ENCODE measurements at regions not wholly inside any gene's neighbourhood (a gene's known extent, or its start where the extent isn't known, plus 50 kb on each side); places are given as distances from the start of the nearest gene placed in this dataset.

DNA sequence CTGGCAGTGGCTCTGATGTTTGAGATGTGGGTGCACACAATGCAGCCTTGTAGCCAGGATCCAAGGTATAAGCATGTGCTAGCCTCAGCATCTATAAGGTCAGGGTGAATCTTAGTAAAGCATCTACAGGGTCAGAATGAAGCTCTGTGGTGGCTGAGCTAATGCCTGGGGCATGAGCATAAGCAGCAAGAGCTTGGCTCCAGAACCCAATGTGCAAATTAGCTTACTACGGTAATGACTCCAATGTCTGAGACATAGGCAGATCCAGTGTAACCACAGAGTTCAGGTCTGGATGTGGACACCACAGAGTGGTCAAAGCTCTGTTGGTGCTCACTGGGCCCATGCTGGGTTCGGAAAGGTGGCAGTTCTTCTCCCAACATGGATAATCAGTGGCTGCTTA, 304.5 kb upstream of the NECTIN3 start:
- Histone ChIP-seq H4K20me1 (ENCODE audit: insufficient read depth) (no peaks in the 10 kb centered on the region), H3K4me1 (ENCODE audit: low read depth, poor library complexity, severe bottlenecking) (peaks cover 33% of the 10 kb centered on the region), H3K4me3 (IDR thresholded peaks at IDR 0.05; ENCODE audit: insufficient read depth, low read depth, low read length) (no peak overlapping the region), H3K27ac (no peak overlapping the region), H3K27me3 (ENCODE audit: insufficient read depth, low read depth) (no peaks in the 10 kb centered on the region), H2AFZ (ENCODE audit: low read depth) (no peak overlapping the region), H3K36me3 (ENCODE audit: insufficient read depth) (no peaks in the 10 kb centered on the region), H3K9ac (no peak overlapping the region), H3K79me2 (ENCODE audit: insufficient read depth, low read depth) (no peaks in the 10 kb centered on the region), H3K4me2 (peak overlapping the region; percentile 93; the same call in 1 of the 2 replicates)
- TF ChIP-seq, protein P1, sequence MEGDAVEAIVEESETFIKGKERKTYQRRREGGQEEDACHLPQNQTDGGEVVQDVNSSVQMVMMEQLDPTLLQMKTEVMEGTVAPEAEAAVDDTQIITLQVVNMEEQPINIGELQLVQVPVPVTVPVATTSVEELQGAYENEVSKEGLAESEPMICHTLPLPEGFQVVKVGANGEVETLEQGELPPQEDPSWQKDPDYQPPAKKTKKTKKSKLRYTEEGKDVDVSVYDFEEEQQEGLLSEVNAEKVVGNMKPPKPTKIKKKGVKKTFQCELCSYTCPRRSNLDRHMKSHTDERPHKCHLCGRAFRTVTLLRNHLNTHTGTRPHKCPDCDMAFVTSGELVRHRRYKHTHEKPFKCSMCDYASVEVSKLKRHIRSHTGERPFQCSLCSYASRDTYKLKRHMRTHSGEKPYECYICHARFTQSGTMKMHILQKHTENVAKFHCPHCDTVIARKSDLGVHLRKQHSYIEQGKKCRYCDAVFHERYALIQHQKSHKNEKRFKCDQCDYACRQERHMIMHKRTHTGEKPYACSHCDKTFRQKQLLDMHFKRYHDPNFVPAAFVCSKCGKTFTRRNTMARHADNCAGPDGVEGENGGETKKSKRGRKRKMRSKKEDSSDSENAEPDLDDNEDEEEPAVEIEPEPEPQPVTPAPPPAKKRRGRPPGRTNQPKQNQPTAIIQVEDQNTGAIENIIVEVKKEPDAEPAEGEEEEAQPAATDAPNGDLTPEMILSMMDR (conservative IDR thresholded peaks at IDR 0.05; ENCODE audit: low read depth, low read length): no peak

DNA sequence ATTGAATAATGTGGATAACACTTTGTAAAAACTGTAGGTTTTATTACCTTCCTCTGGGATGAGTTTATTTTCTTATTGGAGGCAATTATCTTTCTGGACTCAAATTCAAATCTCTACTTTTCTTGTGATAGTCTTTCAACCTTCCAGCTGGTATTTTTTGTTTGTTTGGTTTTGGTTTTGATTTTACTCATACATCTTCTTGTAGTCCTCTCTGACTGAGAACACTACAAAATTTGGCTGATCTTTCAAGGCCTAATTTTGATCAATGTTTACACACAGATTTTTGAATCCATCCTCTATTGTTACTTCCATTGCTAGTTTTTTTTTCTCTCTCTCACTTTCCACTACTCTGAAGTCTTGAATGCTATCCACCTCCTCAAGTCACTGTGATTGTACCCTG, 303.8 kb upstream of the NECTIN3 start:
- H4K20me1 ChIP-seq (ENCODE audit: insufficient read depth): no peaks in the 10 kb centered on the region
- peak overlapping the region; percentile 32; the same call in 1 of the 2 replicates for H3K27ac ChIP-seq
- no peak overlapping the region for H3K9ac ChIP-seq
- peaks cover 33% of the 10 kb centered on the region for H3K4me1 ChIP-seq (ENCODE audit: low read depth, poor library complexity, severe bottlenecking)
- H3K4me2 ChIP-seq: peak overlapping the region; percentile 93
- no peak overlapping the region for H3K4me3 ChIP-seq (IDR thresholded peaks at IDR 0.05; ENCODE audit: insufficient read depth, low read depth, low read length)
- TF ChIP-seq, protein P1 (conservative IDR thresholded peaks at IDR 0.05; ENCODE audit: low read depth, low read length): no peak
- no peaks in the 10 kb centered on the region for H3K27me3 ChIP-seq (ENCODE audit: insufficient read depth, low read depth)
- H3K79me2 ChIP-seq (ENCODE audit: insufficient read depth, low read depth): no peaks in the 10 kb centered on the region
- H2AFZ ChIP-seq (ENCODE audit: low read depth): peak overlapping the region; percentile 42; the same call in 1 of the 2 replicates
- no peaks in the 10 kb centered on the region for H3K36me3 ChIP-seq (ENCODE audit: insufficient read depth)

DNA sequence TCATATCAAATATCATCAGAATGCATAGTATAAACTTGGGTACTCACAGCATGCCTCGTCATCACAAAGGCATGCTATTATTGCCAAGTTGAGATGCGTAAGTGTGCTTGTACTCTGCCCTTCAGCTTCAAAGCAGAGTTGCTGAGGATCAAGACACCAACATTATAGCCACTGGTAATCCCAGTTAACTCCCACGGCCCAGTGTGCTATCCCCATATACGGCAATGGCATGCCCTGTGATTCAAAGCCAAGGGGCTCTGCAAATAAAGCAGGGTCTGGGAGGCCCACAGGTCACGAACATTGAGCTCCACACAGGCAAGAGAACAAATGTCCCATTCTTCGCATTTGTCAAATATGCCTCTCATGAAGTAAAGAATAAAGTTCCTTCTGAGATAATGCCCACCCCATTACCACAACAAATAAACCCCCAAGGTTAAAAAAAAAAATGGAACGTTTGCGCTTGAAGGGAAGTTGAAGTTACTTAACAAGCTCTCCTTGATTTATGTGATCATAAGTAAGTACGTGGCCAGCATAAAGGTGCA, 298.1 kb upstream of the NECTIN3 start:
- no peaks in the 10 kb centered on the region for H3K79me2 ChIP-seq (ENCODE audit: insufficient read depth, low read depth)
- no peak overlapping the region for H2AFZ ChIP-seq (ENCODE audit: low read depth)
- H3K9ac ChIP-seq: no peak overlapping the region
- no peak overlapping the region for H3K27ac ChIP-seq
- H3K36me3 ChIP-seq (ENCODE audit: insufficient read depth): no peaks in the 10 kb centered on the region
- peaks cover 15% of the 10 kb centered on the region for H3K4me1 ChIP-seq (ENCODE audit: low read depth, poor library complexity, severe bottlenecking)
- H3K4me3 ChIP-seq (IDR thresholded peaks at IDR 0.05; ENCODE audit: insufficient read depth, low read depth, low read length): no peak overlapping the region
- H4K20me1 ChIP-seq (ENCODE audit: insufficient read depth): no peaks in the 10 kb centered on the region
- TF ChIP-seq, protein P1 (conservative IDR thresholded peaks at IDR 0.05; ENCODE audit: low read depth, low read length): no peak
- no peaks in the 10 kb centered on the region for H3K27me3 ChIP-seq (ENCODE audit: insufficient read depth, low read depth)
- H3K4me2 ChIP-seq: no peak overlapping the region

DNA sequence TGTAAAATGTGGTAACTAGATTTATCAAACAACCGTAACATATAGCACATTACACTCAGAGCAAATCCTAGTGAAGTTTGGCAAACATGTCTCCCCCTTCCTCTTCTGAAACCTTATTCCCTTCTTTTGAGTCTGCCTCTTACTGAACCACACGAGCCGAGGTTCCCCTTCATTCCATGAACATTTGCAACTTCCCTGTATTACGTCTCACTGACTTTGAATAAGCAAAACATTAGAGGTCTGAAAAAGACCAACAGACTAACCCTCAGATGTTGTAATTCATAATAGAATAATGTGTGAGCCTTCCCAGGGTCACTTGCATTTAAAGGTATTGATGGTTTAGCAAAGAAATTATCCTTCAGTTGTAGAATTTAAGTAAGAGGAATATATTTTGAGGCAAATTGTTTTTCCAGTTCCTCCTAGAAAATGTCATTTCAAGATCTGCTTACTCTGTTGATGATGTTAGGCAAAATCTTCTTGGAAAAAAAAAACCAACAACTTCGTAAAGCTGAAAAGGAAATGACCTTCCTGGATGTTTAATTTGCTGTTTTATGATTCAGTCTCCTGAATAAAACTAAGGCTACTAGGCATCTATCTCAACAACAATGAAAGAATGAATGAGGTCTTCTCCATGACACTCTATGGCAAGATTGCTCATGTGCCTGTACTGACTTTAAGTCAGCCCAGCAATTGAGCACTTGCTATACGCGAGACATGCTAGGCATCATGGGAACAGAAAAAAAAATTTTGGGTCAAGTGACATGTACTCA, 296.9 kb upstream of the NECTIN3 start:
- Histone ChIP-seq H4K20me1 (ENCODE audit: insufficient read depth) (no peaks in the 10 kb centered on the region), H3K27me3 (ENCODE audit: insufficient read depth, low read depth) (no peaks in the 10 kb centered on the region), H3K79me2 (ENCODE audit: insufficient read depth, low read depth) (no peaks in the 10 kb centered on the region), H3K4me3 (IDR thresholded peaks at IDR 0.05; ENCODE audit: insufficient read depth, low read depth, low read length) (no peak overlapping the region), H2AFZ (ENCODE audit: low read depth) (no peak overlapping the region), H3K4me2 (no peak overlapping the region), H3K4me1 (ENCODE audit: low read depth, poor library complexity, severe bottlenecking) (peaks cover 9% of the 10 kb centered on the region), H3K36me3 (ENCODE audit: insufficient read depth) (no peaks in the 10 kb centered on the region), H3K27ac (no peak overlapping the region), H3K9ac (no peak overlapping the region)
- TF ChIP-seq, protein P1 (conservative IDR thresholded peaks at IDR 0.05; ENCODE audit: low read depth, low read length): no peak
